ENCODE measurements at regions not wholly inside any gene's neighbourhood (a gene's known extent, or its start where the extent isn't known, plus 50 kb on each side); places are given as distances from the start of the nearest gene placed in this dataset.

GRCh38 chr3:153618176-153618575 is 456.1 kb downstream of the RAP2B start:
- TF ChIP-seq CTCF (IDR thresholded peaks at IDR 0.05 in 2 of 3, conservative IDR thresholded peaks at IDR 0.05 in 1 of 3; ENCODE audit: borderline replicate concordance in 1 of 3, insufficient read depth in 1 of 3, low read depth in 2 of 3, low read length in 2 of 3) (no peak), POLR2A (IDR thresholded peaks at IDR 0.05; ENCODE audit: borderline replicate concordance, extremely low read depth, insufficient read depth, insufficient read length) (no peak), POLR2AphosphoS5 (IDR thresholded peaks at IDR 0.05; ENCODE audit: low read depth, low read length) (no peak), EZH2 (IDR thresholded peaks at IDR 0.05) (no peak), REST (IDR thresholded peaks at IDR 0.05; ENCODE audit: low read depth) (no peak), CBX3 (IDR thresholded peaks at IDR 0.05; ENCODE audit: low read depth) (no peak), ATF3 (IDR thresholded peaks at IDR 0.05) (no peak), ZNF274 (IDR thresholded peaks at IDR 0.05; ENCODE audit: low read depth, low read length) (no peak), MAX (IDR thresholded peaks at IDR 0.05) (no peak), YY1 (IDR thresholded peaks at IDR 0.05; ENCODE audit: extremely low read depth, insufficient replicate concordance, low read depth, low read length) (no peak), ZFX (IDR thresholded peaks at IDR 0.05) (no peak), RAD21 (IDR thresholded peaks at IDR 0.05; ENCODE audit: low read depth) (no peak), SIN3A (IDR thresholded peaks at IDR 0.05; ENCODE audit: low read depth) (no peak)

All from HCT116 (cell line).